ENCODE measurements at regions not wholly inside any gene's neighbourhood (a gene's known extent, or its start where the extent isn't known, plus 50 kb on each side); places are given as distances from the start of the nearest gene placed in this dataset.

GRCh38 chr13:78426183-78426582, 177.2 kb downstream of the POU4F1 start:
- no peak for DNase-seq (ENCODE audit: low read depth)

- no peak for DNase-seq (ENCODE audit: low read depth)
Observed at GRCh38 chr13:78420814-78421213, 182.5 kb downstream of the POU4F1 start.

GRCh38 chr13:78413887-78414553, 189.3 kb downstream of the POU4F1 start:
- DNase-seq (ENCODE audit: low read depth), result no peak

GRCh38 chr13:78410847-78411246, 192.5 kb downstream of the POU4F1 start:
- no peak for DNase-seq (ENCODE audit: low read depth)

GRCh38 chr13:78410164-78410563, 193.2 kb downstream of the POU4F1 start:
- DNase-seq (ENCODE audit: low read depth), result no peak

GRCh38 chr13:78409172-78409571, 194.2 kb downstream of the POU4F1 start:
- DNase-seq (ENCODE audit: low read depth), result no peak

- DNase-seq (ENCODE audit: low read depth), result no peak
Observed at GRCh38 chr13:78404846-78405360, 198.4 kb downstream of the POU4F1 start.

- no peak for DNase-seq (ENCODE audit: low read depth)
Observed at GRCh38 chr13:78402708-78403400, 200.5 kb downstream of the POU4F1 start.

GRCh38 chr13:78401873-78402707, 201.3 kb downstream of the POU4F1 start:
- no peak for DNase-seq (ENCODE audit: low read depth)

- DNase-seq (ENCODE audit: low read depth), result no peak
Observed at GRCh38 chr13:78398743-78399410, 204.5 kb downstream of the POU4F1 start.

- no peak for DNase-seq (ENCODE audit: low read depth)
Observed at GRCh38 chr13:78393286-78394142, 209.8 kb downstream of the POU4F1 start.

GRCh38 chr13:78383899-78384298, 219.5 kb downstream of the POU4F1 start:
- DNase-seq (ENCODE audit: low read depth), result no peak

GRCh38 chr13:78383071-78383484, 220.3 kb downstream of the POU4F1 start:
- no peak for DNase-seq (ENCODE audit: low read depth)

- no peak for DNase-seq (ENCODE audit: low read depth)
Observed at GRCh38 chr13:78382491-78382890, 220.9 kb downstream of the POU4F1 start.

GRCh38 chr13:78376822-78377221, 226.5 kb downstream of the POU4F1 start:
- DNase-seq (ENCODE audit: low read depth), result no peak

- no peak for DNase-seq (ENCODE audit: low read depth)
Observed at GRCh38 chr13:78376033-78376432, 227.3 kb downstream of the POU4F1 start.

- DNase-seq (ENCODE audit: low read depth), result peak; percentile 26
Observed at GRCh38 chr13:78372581-78372980, 230.8 kb downstream of the POU4F1 start.

GRCh38 chr13:78370231-78370630, 233.1 kb downstream of the POU4F1 start:
- DNase-seq (ENCODE audit: low read depth), result no peak

GRCh38 chr13:78364711-78365110, 238.6 kb downstream of the POU4F1 start:
- DNase-seq (ENCODE audit: low read depth), result no peak

- no peak for DNase-seq (ENCODE audit: low read depth)
Observed at GRCh38 chr13:78341032-78341431, 262.3 kb downstream of the POU4F1 start.

GRCh38 chr13:78339927-78340326, 263.4 kb downstream of the POU4F1 start:
- no peak for DNase-seq (ENCODE audit: low read depth)
